HepG2 (cell line): ENCODE measurements at regions not wholly inside any gene's neighbourhood (a gene's known extent, or its start where the extent isn't known, plus 50 kb on each side); places are given as distances from the start of the nearest gene placed in this dataset.

Source experiments
- ATAC-seq: fragments of 200-7000 bp; cut with Tn5 transposase; 3 replicates; pipeline ENCODE4 v1.9.1; 2020; ENCODE audit warnings: mild to moderate bottlenecking, moderate library complexity
- BruUV-seq: library from RNA; stranded (reverse); fragments of 400-500 nt; replicated peaks from 2 replicates; lab custom pipeline; 2021; lab: Mats Ljungman, UMichigan
- CTCF ChIA-PET: fragments of 300-600 bp; formaldehyde crosslinking; extraction: SDS; loops from one replicate; lab custom pipeline; 2021; ENCODE audit warnings: low total read pairs, inconsistent platforms, low intra/inter-chr PET ratio; lab: Yijun Ruan, JAX
- POLR2A ChIA-PET: fragments of 350-600 bp; sonication (Branson Sonifier 250); formaldehyde crosslinking; loops from one replicate; lab custom pipeline; 2020; ENCODE audit warnings: antibody characterized with exemption, inconsistent platforms; lab: Yijun Ruan, JAX
- DNase-seq: peaks from one replicate; pipeline ENCODE4 v3.0.0-alpha.2; 2015; ENCODE audit warnings: low spot score
- FAIRE-seq: peaks from 3 replicates; lab custom pipeline; 2011; peaks lifted over from hg19 to GRCh38; lab: Jason Lieb, UNC
- H2AFZ ChIP-seq: one replicate; pipeline ENCODE4 v1.6.1; 2011; ENCODE audit warnings: low read length, inconsistent platforms
- H3K27ac ChIP-seq: fragments of 300-600 bp; 3 replicates; pipeline ENCODE4 v1.8.0; 2011; ENCODE audit warnings: mixed run types, mild to moderate bottlenecking, mixed read lengths, low read length, inconsistent platforms; ENCODE audit not compliant: insufficient read depth; ENCODE audit errors: extremely low read length
- H3K27me3 ChIP-seq, 2 experiments: fragments of 200-600 bp in 1 of 2; 2 replicates in 1 of 2; 3 replicates in 1 of 2; pipeline versions ENCODE4 v1.6.0 to v1.8.0; 2011; ENCODE audit warnings: low read length in 2 of 2, mild to moderate bottlenecking in 2 of 2, moderate library complexity in 2 of 2, inconsistent platforms in 1 of 2; ENCODE audit not compliant: insufficient read depth in 2 of 2, control insufficient read depth in 1 of 2
- H3K36me3 ChIP-seq, 2 experiments: fragments of 200-600 bp in 1 of 2; replicated peaks in 1 of 2; 2 replicates in 1 of 2; 3 replicates in 1 of 2; pipeline versions ENCODE4 v1.5.1 to v1.8.0; 2011; ENCODE audit warnings: low read length in 2 of 2, inconsistent platforms in 1 of 2; ENCODE audit not compliant: insufficient read depth in 2 of 2, control insufficient read depth in 1 of 2
- H3K4me1 ChIP-seq: 2 replicates; pipeline ENCODE4 v1.5.1; 2012; ENCODE audit warnings: low read length, inconsistent platforms; ENCODE audit not compliant: insufficient read depth
- H3K4me2 ChIP-seq: 2 replicates; pipeline ENCODE4 v1.6.0; 2011; ENCODE audit warnings: low read depth, low read length, inconsistent platforms
- H3K4me3 ChIP-seq, 3 experiments: fragments of 200-600 bp in 1 of 3; sonication (generic), shearing (Covaris generic) in 1 of 3; replicated peaks in 1 of 3; 2 replicates each; pipeline ENCODE4 v1.5.1; 2011 to 2016; ENCODE audit warnings: low read length in 3 of 3, inconsistent platforms in 2 of 3, low read depth in 2 of 3, mild to moderate bottlenecking in 2 of 3, control low read depth in 1 of 3, mixed read lengths in 1 of 3; ENCODE audit not compliant: insufficient read depth in 1 of 3
- H3K79me2 ChIP-seq: one replicate; pipeline ENCODE4 v1.6.1; 2011; ENCODE audit warnings: low read length, inconsistent platforms; ENCODE audit not compliant: insufficient read depth
- H3K9ac ChIP-seq: 2 replicates; pipeline ENCODE4 v1.6.0; 2011; ENCODE audit warnings: mild to moderate bottlenecking, low read depth, low read length, inconsistent platforms; ENCODE audit not compliant: insufficient read depth
- H3K9me3 ChIP-seq: 2 replicates; pipeline ENCODE4 v1.5.1; 2012; ENCODE audit warnings: mild to moderate bottlenecking, low read length
- H4K20me1 ChIP-seq: 2 replicates; pipeline ENCODE4 v1.6.0; 2011; ENCODE audit warnings: inconsistent platforms, mild to moderate bottlenecking, low read length, moderate library complexity; ENCODE audit not compliant: insufficient read depth
- GPN1 ChIP-seq: sonication (generic); formaldehyde crosslinking; IDR thresholded peaks from 2 replicates; pipeline ENCODE4 v1.5.1; 2020; ENCODE audit warnings: missing genetic modification reagents, borderline replicate concordance
- HMG20B ChIP-seq: conservative IDR thresholded peaks from 2 replicates; pipeline ENCODE4 v1.6.1; 2016; ENCODE audit warnings: missing genetic modification reagents, missing compliant biosample characterization
- MXD1 ChIP-seq: sonication (generic); formaldehyde crosslinking; IDR thresholded peaks from 2 replicates; pipeline ENCODE4 v1.4.0; 2020; ENCODE audit warnings: mild to moderate bottlenecking, missing genetic modification reagents
- TRAFD1 ChIP-seq: sonication (generic); formaldehyde crosslinking; IDR thresholded peaks from 2 replicates; pipeline ENCODE4 v1.5.1; 2020; ENCODE audit warnings: missing genetic modification reagents, mild to moderate bottlenecking, borderline replicate concordance
- ZFP62 ChIP-seq: sonication (generic); formaldehyde crosslinking; IDR thresholded peaks from 2 replicates; pipeline ENCODE4 v1.4.0; 2020; ENCODE audit warnings: missing genetic modification reagents
- ZFP90 ChIP-seq: sonication (generic); formaldehyde crosslinking; IDR thresholded peaks from 2 replicates; pipeline ENCODE4 v1.8.0; 2022; ENCODE audit warnings: missing genetic modification reagents, mild to moderate bottlenecking, inconsistent platforms, borderline replicate concordance
- ZNF281 ChIP-seq: sonication (generic); formaldehyde crosslinking; IDR thresholded peaks from 2 replicates; pipeline ENCODE4 v1.4.0; 2020; ENCODE audit warnings: missing genetic modification reagents, borderline replicate concordance
- ZNF530 ChIP-seq: sonication (generic); formaldehyde crosslinking; IDR thresholded peaks from 2 replicates; pipeline ENCODE4 v1.5.0; 2020; ENCODE audit warnings: low read depth, mild to moderate bottlenecking, missing genetic modification reagents
- ZNF704 ChIP-seq: sonication (generic); formaldehyde crosslinking; IDR thresholded peaks from 2 replicates; pipeline ENCODE4 v1.8.1; 2023; ENCODE audit warnings: mild to moderate bottlenecking, inconsistent platforms, moderate library complexity, missing genetic modification reagents, borderline replicate concordance
- WGBS: methylation state at CpG from one replicate; pipeline ENCODE4 v1.1.6; 2017; ENCODE audit warnings: low lambda C conversion rate; 5-methylcytosine and 5-hydroxymethylcytosine counted together
- in situ Hi-C: cut with HindIII; loops from 2 replicates; pipeline ENCODE4 v1.10.0; 2017; ENCODE audit warnings: low pct_unique_long_range_greater_than_20kb; ENCODE audit not compliant: extremely low pct_ligation_motif_present
- intact Hi-C: fragments of 100-400 bp; cut with micrococcal nuclease; formaldehyde crosslinking; loops from one replicate; pipeline ENCODE4 v1.10.0; 2022; ENCODE audit not compliant: unreplicated experiment
- TF ChIP-seq, protein P1 (sequence below): sonication (generic); formaldehyde crosslinking; IDR thresholded peaks from 2 replicates; pipeline ENCODE4 v1.5.0; 2020; ENCODE audit warnings: missing genetic modification reagents
- TF ChIP-seq, protein P2 (sequence below): sonication (generic); formaldehyde crosslinking; IDR thresholded peaks from 2 replicates; pipeline ENCODE4 v1.4.0; 2020; ENCODE audit warnings: missing genetic modification reagents, borderline replicate concordance

GRCh38 chr20:11992426-11992825 is 74.7 kb downstream of the BTBD3 start (continued):
- no peak for TF ChIP-seq ZFP90 (CRISPR knock-in tag)
- no peak for TF ChIP-seq TRAFD1

GRCh38 chr20:11993886-11994461 is 76.3 kb downstream of the BTBD3 start:
- no peaks in the 10 kb centered on the region for H3K4me1 ChIP-seq
- POLR2A ChIA-PET: no interaction called here
- no peak overlapping the region for H3K9ac ChIP-seq
- no TSS peak for BruUV-seq
- no peaks in the 10 kb centered on the region for H4K20me1 ChIP-seq
- ATAC-seq: no peak
- no peak overlapping the region for H3K4me3 ChIP-seq
- intact Hi-C loops: no loop called here
- WGBS: 52% methylated on average over 7 of the region's 7 CpGs
- no peak for FAIRE-seq
- no peak overlapping the region for H3K27ac ChIP-seq
- H3K27me3 ChIP-seq: no peaks in the 10 kb centered on the region
- no peaks in the 10 kb centered on the region for H3K36me3 ChIP-seq
- no peak for DNase-seq
- CTCF ChIA-PET: no interaction called here
- no peaks in the 10 kb centered on the region for H3K79me2 ChIP-seq
- in situ Hi-C loops: no loop called here
- H3K4me2 ChIP-seq: no peak overlapping the region
- H2AFZ ChIP-seq: no peak overlapping the region
- H3K9me3 ChIP-seq: no peaks in the 10 kb centered on the region
- no peak for TF ChIP-seq ZNF530
- TF ChIP-seq ZNF281 (CRISPR knock-in tag): no peak
- TF ChIP-seq ZNF704: no peak
- no peak for TF ChIP-seq HMG20B (CRISPR knock-in tag)
- TF ChIP-seq GPN1 (CRISPR knock-in tag): no peak
- TF ChIP-seq, protein P1, sequence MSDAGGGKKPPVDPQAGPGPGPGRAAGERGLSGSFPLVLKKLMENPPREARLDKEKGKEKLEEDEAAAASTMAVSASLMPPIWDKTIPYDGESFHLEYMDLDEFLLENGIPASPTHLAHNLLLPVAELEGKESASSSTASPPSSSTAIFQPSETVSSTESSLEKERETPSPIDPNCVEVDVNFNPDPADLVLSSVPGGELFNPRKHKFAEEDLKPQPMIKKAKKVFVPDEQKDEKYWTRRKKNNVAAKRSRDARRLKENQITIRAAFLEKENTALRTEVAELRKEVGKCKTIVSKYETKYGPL (CRISPR knock-in tag): no peak
- no peak for TF ChIP-seq MXD1 (CRISPR knock-in tag)
- TF ChIP-seq, protein P2, sequence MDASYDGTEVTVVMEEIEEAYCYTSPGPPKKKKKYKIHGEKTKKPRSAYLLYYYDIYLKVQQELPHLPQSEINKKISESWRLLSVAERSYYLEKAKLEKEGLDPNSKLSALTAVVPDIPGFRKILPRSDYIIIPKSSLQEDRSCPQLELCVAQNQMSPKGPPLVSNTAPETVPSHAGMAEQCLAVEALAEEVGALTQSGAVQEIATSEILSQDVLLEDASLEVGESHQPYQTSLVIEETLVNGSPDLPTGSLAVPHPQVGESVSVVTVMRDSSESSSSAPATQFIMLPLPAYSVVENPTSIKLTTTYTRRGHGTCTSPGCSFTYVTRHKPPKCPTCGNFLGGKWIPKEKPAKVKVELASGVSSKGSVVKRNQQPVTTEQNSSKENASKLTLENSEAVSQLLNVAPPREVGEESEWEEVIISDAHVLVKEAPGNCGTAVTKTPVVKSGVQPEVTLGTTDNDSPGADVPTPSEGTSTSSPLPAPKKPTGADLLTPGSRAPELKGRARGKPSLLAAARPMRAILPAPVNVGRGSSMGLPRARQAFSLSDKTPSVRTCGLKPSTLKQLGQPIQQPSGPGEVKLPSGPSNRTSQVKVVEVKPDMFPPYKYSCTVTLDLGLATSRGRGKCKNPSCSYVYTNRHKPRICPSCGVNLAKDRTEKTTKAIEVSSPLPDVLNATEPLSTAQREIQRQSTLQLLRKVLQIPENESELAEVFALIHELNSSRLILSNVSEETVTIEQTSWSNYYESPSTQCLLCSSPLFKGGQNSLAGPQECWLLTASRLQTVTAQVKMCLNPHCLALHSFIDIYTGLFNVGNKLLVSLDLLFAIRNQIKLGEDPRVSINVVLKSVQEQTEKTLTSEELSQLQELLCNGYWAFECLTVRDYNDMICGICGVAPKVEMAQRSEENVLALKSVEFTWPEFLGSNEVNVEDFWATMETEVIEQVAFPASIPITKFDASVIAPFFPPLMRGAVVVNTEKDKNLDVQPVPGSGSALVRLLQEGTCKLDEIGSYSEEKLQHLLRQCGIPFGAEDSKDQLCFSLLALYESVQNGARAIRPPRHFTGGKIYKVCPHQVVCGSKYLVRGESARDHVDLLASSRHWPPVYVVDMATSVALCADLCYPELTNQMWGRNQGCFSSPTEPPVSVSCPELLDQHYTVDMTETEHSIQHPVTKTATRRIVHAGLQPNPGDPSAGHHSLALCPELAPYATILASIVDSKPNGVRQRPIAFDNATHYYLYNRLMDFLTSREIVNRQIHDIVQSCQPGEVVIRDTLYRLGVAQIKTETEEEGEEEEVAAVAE (CRISPR knock-in tag): no peak
- no peak for TF ChIP-seq ZFP62
